ENCODE measurements at regions not wholly inside any gene's neighbourhood (a gene's known extent, or its start where the extent isn't known, plus 50 kb on each side); places are given as distances from the start of the nearest gene placed in this dataset.
A peak's percentile ranks its signal among the peaks of the same experiment; 100 is the strongest.
"Not testable (repeated sequence)": the region's sequence is repeated elsewhere in the genome, so short reads cannot be mapped to it uniquely, and the experiment has no call there.

- no peak for DNase-seq (ENCODE audit: low read depth)
Measured at GRCh38 chr20:48530957-48531356, 296.8 kb downstream of the PREX1 start.

- DNase-seq (ENCODE audit: low read depth) = no peak
Measured at GRCh38 chr20:48528346-48528745, 299.5 kb downstream of the PREX1 start.

- DNase-seq (ENCODE audit: low read depth) = no peak
Measured at GRCh38 chr20:48527771-48528170, 300.0 kb downstream of the PREX1 start.

GRCh38 chr20:48526936-48527335 is 300.9 kb downstream of the PREX1 start:
- no peak for DNase-seq (ENCODE audit: low read depth)

- no peak for DNase-seq (ENCODE audit: low read depth)
Measured at GRCh38 chr20:48525400-48525799, 302.4 kb downstream of the PREX1 start.

- no peak for DNase-seq (ENCODE audit: low read depth)
Measured at GRCh38 chr20:48524582-48524981, 303.2 kb downstream of the PREX1 start.

GRCh38 chr20:48523191-48523995 is 304.4 kb downstream of the PREX1 start:
- peak; percentile 24 for DNase-seq (ENCODE audit: low read depth)

- no peak for DNase-seq (ENCODE audit: low read depth)
Measured at GRCh38 chr20:48521121-48521520, 306.7 kb downstream of the PREX1 start.

- not testable (repeated sequence) for DNase-seq (ENCODE audit: low read depth)
Measured at GRCh38 chr20:48516196-48516595, 311.6 kb downstream of the PREX1 start.

GRCh38 chr20:48514577-48514976 is 313.2 kb downstream of the PREX1 start:
- DNase-seq (ENCODE audit: low read depth) = not testable (repeated sequence)

- not testable (repeated sequence) for DNase-seq (ENCODE audit: low read depth)
Measured at GRCh38 chr20:48512539-48512938, 315.3 kb downstream of the PREX1 start.

GRCh38 chr20:48505066-48505465 is 322.7 kb downstream of the PREX1 start:
- DNase-seq (ENCODE audit: low read depth) = not testable (repeated sequence)

- no peak for DNase-seq (ENCODE audit: low read depth)
Measured at GRCh38 chr20:48503166-48503815, 324.5 kb downstream of the PREX1 start.

GRCh38 chr20:48502758-48503157 is 325.0 kb downstream of the PREX1 start:
- no peak for DNase-seq (ENCODE audit: low read depth)

- DNase-seq (ENCODE audit: low read depth) = no peak
Measured at GRCh38 chr20:48502016-48502415, 325.8 kb downstream of the PREX1 start.

GRCh38 chr20:48500900-48501299 is 326.9 kb downstream of the PREX1 start:
- DNase-seq (ENCODE audit: low read depth) = not testable (repeated sequence)

- DNase-seq (ENCODE audit: low read depth) = not testable (repeated sequence)
Measured at GRCh38 chr20:48498939-48499338, 328.9 kb downstream of the PREX1 start.

- not testable (repeated sequence) for DNase-seq (ENCODE audit: low read depth)
Measured at GRCh38 chr20:48498125-48498524, 329.7 kb downstream of the PREX1 start.

- no peak for DNase-seq (ENCODE audit: low read depth)
Measured at GRCh38 chr20:48493966-48494365, 333.8 kb downstream of the PREX1 start.

- not testable (repeated sequence) for DNase-seq (ENCODE audit: low read depth)
Measured at GRCh38 chr20:48493331-48493730, 334.5 kb downstream of the PREX1 start.

GRCh38 chr20:48492715-48493070 is 335.1 kb downstream of the PREX1 start:
- DNase-seq (ENCODE audit: low read depth) = no peak

- DNase-seq (ENCODE audit: low read depth) = no peak
Measured at GRCh38 chr20:48492015-48492714, 335.6 kb downstream of the PREX1 start.

All from fibroblast of the conjunctiva (primary cell).